A673 (cell line): ENCODE measurements at regions not wholly inside any gene's neighbourhood (a gene's known extent, or its start where the extent isn't known, plus 50 kb on each side); places are given as distances from the start of the nearest gene placed in this dataset.

Experiments used
- BruUV-seq: library from RNA; stranded (reverse); fragments of 400-500 nt; replicated peaks from 2 replicates; lab custom pipeline; 2021; lab: Mats Ljungman, UMichigan
- CTCF ChIA-PET: fragments of 300-600 bp; sonication (Branson Sonifier 250); formaldehyde crosslinking; loops from one replicate; lab custom pipeline; 2022; ENCODE audit warnings: antibody characterized with exemption; lab: Charles Lee
- POLR2A ChIA-PET: fragments of 300-600 bp; sonication (Branson Sonifier 250); formaldehyde crosslinking; loops from one replicate; lab custom pipeline; 2022; ENCODE audit warnings: antibody characterized with exemption; ENCODE audit not compliant: low non-redundant PET; lab: Charles Lee
- DNase-seq: peaks from one replicate; pipeline ENCODE4 v3.0.0-alpha.2; 2015; ENCODE audit warnings: low spot score
- H3K27ac ChIP-seq: fragments of 200-600 bp; sonication (generic); 2 replicates; pipeline ENCODE4 v1.5.1; 2016; ENCODE audit warnings: mixed run types, low read depth, mild to moderate bottlenecking, mixed read lengths, antibody characterized with exemption, low read length; ENCODE audit not compliant: poor library complexity, severe bottlenecking
- H3K27me3 ChIP-seq: fragments of 200-600 bp; sonication (generic); replicated peaks from 2 replicates; pipeline ENCODE4 v1.6.1; 2017; ENCODE audit warnings: mixed run types, low read depth, mild to moderate bottlenecking, mixed read lengths, antibody characterized with exemption, low read length; ENCODE audit not compliant: insufficient read depth, poor library complexity
- H3K36me3 ChIP-seq: fragments of 200-600 bp; sonication (generic); 2 replicates; pipeline ENCODE4 v1.6.1; 2016; ENCODE audit warnings: mixed run types, mild to moderate bottlenecking, mixed read lengths, antibody characterized with exemption, low read length; ENCODE audit not compliant: insufficient read depth, poor library complexity, severe bottlenecking
- H3K4me1 ChIP-seq: fragments of 200-600 bp; sonication (generic); 2 replicates; pipeline ENCODE4 v1.6.1; 2017; ENCODE audit warnings: mixed run types, mild to moderate bottlenecking, mixed read lengths, antibody characterized with exemption, low read length; ENCODE audit not compliant: insufficient read depth, poor library complexity, severe bottlenecking
- H3K4me3 ChIP-seq: fragments of 200-600 bp; sonication (generic); 2 replicates; pipeline ENCODE4 v1.5.1; 2016; ENCODE audit warnings: low read depth, mixed run types, mild to moderate bottlenecking, mixed read lengths, low read length; ENCODE audit not compliant: poor library complexity, severe bottlenecking
- H3K9me3 ChIP-seq: fragments of 200-600 bp; sonication (generic); 2 replicates; pipeline ENCODE4 v1.6.1; 2016; ENCODE audit warnings: mixed run types, low read depth, mild to moderate bottlenecking, mixed read lengths, antibody characterized with exemption, low read length; ENCODE audit not compliant: poor library complexity, severe bottlenecking
- EZH2 ChIP-seq: fragments of 200-600 bp; sonication (generic); IDR thresholded peaks from 2 replicates; pipeline ENCODE4 v1.6.1; 2017; ENCODE audit warnings: borderline replicate concordance, low read depth, mild to moderate bottlenecking, mixed read lengths, antibody characterized with exemption, low read length; ENCODE audit not compliant: poor library complexity, severe bottlenecking
- intact Hi-C: fragments of 100-400 bp; cut with micrococcal nuclease; formaldehyde crosslinking; loops from one replicate; pipeline ENCODE4 v1.10.0; 2022; ENCODE audit not compliant: unreplicated experiment
- TF ChIP-seq, protein P1 (sequence below): fragments of 300-800, 200-600 bp; sonication (generic); conservative IDR thresholded peaks from 2 replicates; pipeline ENCODE4 v1.5.1; 2017; ENCODE audit warnings: low read depth, mild to moderate bottlenecking, antibody characterized with exemption, low read length, moderate library complexity, mixed read lengths

DNA sequence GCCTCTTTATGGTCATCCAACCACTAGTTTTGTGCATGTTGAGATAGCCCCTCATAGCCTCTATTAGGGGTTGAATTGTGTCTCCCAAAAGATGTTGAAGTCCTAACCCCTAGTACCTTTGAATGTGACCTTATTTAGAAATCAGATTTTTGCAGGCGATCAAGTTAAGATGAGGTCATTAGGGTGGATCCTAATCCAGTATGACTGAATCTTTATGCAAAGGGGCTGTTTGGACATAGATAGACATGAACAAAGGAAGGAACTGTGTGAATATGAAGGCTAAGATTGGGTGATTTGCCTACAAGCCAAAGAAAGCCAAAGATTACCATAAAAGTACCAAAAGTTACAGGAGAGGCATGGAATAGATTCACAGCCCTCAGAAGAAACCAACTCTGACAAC, 209.6 kb downstream of the NUAK1 start:
- Histone ChIP-seq H3K4me1 (no peaks in the 10 kb centered on the region), H3K27ac (no peak overlapping the region), H3K9me3 (no peaks in the 10 kb centered on the region), H3K36me3 (no peaks in the 10 kb centered on the region), H3K4me3 (no peak overlapping the region), H3K27me3 (no peaks in the 10 kb centered on the region)
- intact Hi-C loops, result no loop called here
- no TSS peak for BruUV-seq
- POLR2A ChIA-PET, result no interaction called here
- no peak for TF ChIP-seq EZH2
- TF ChIP-seq, protein P1, sequence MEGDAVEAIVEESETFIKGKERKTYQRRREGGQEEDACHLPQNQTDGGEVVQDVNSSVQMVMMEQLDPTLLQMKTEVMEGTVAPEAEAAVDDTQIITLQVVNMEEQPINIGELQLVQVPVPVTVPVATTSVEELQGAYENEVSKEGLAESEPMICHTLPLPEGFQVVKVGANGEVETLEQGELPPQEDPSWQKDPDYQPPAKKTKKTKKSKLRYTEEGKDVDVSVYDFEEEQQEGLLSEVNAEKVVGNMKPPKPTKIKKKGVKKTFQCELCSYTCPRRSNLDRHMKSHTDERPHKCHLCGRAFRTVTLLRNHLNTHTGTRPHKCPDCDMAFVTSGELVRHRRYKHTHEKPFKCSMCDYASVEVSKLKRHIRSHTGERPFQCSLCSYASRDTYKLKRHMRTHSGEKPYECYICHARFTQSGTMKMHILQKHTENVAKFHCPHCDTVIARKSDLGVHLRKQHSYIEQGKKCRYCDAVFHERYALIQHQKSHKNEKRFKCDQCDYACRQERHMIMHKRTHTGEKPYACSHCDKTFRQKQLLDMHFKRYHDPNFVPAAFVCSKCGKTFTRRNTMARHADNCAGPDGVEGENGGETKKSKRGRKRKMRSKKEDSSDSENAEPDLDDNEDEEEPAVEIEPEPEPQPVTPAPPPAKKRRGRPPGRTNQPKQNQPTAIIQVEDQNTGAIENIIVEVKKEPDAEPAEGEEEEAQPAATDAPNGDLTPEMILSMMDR, result no peak
- CTCF ChIA-PET, result no interaction called here
- DNase-seq, result no peak

DNA sequence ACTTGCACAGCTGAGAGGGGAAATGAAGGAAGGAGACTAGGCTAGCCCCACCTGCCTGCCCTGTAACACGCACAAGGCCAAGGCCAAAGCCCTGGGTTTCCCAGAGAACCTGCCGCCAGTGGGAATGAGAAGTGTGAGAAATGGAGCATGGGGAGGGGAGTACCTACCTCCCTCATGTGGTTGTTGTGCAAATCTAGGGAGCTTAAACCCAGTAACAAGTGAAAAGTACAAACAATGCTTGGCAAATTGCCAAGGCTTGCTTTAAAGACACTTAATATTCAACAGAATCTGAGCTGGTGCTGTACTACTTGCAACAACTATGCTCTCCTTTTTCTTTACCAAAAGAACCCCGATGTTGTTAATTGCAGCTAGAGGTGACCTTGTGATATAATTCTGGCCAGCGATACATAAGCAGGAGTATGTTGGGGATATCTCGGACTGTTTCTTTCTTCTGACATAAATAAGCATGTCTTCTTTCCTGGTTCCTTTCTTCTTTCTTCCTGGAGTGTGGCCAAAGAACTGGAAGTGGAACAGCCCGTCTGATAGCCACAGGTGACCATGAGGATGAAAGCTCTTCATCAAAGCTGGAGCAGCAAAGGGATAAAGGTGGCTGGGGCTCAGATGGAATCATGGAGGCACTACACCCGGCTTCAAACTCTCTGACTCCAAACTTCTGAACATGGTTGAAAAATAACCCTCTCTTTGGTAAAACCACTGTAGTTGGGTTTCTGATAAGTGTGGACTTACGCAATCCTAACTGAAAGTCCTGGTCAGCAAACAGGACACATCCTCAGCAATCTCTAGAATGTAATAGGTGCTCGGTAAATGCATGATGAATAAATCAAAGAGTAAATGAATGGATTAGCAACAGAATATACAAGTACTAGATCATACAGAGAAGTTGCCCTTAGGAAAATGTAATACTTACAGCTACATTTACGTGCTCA, 207.9 kb downstream of the NUAK1 start:
- DNase-seq, result peak; percentile 3
- no peaks in the 10 kb centered on the region for H3K27me3 ChIP-seq
- ChIA-PET POLR2A (no interaction called here), CTCF (no interaction called here)
- H3K36me3 ChIP-seq, result no peaks in the 10 kb centered on the region
- no peaks in the 10 kb centered on the region for H3K9me3 ChIP-seq
- no peak overlapping the region for H3K4me3 ChIP-seq
- no peaks in the 10 kb centered on the region for H3K4me1 ChIP-seq
- no peak for TF ChIP-seq EZH2
- TF ChIP-seq, protein P1, result no peak
- intact Hi-C loops, result no loop called here
- no TSS peak for BruUV-seq
- H3K27ac ChIP-seq, result no peak overlapping the region

DNA sequence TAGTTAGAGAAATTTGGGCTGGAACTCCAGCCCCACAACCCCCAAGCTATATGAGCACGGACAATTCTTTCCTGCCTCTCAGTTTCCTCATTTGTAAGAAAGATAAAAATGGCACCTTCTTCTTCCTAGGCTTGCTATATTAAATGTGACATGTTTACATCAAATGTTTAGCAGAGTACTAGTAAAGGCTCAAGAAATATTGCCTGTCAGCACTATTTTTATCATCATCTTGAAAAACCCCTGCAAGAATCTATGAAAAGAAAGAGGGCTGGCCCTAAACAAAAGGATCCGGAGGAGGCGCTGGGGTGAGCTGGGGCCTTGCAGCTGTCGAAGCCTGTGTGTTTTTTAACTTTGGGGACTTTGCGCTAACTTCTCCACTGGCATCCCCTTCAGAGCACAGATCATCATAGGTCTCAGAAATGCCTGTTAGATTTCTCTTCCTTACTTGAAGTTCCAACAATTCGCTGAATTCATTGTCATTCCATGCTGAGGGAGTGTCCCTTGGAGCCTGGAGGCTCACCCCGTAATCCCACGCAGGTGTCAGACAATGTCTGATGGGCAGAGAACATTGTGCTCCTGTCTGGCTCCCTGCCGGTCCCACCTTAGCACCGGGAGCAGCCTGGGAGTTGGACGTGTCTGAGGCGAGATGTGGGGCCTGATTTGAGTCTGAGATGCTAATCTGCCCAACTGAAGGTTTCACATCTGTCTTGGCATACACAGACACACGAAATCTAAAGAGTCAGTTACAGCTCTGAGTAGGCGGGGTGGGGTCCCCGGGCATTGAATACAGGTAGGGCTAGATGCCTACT, 206.8 kb downstream of the NUAK1 start:
- no peaks in the 10 kb centered on the region for H3K4me1 ChIP-seq
- no peak for DNase-seq
- no peak overlapping the region for H3K4me3 ChIP-seq
- H3K36me3 ChIP-seq, result no peaks in the 10 kb centered on the region
- no peak for TF ChIP-seq EZH2
- TF ChIP-seq, protein P1, result no peak
- H3K9me3 ChIP-seq, result no peaks in the 10 kb centered on the region
- BruUV-seq, result no TSS peak
- CTCF ChIA-PET, result no interaction called here
- H3K27ac ChIP-seq, result no peak overlapping the region
- intact Hi-C loops, result no loop called here
- POLR2A ChIA-PET, result no interaction called here
- H3K27me3 ChIP-seq, result no peaks in the 10 kb centered on the region
